ENCODE measurements at regions not wholly inside any gene's neighbourhood (a gene's known extent, or its start where the extent isn't known, plus 50 kb on each side); places are given as distances from the start of the nearest gene placed in this dataset.
"Not testable (repeated sequence)": the region's sequence is repeated elsewhere in the genome, so short reads cannot be mapped to it uniquely, and the experiment has no call there.

GRCh38 chr17:20668316-20668715, 88.8 kb downstream of the CDRT15L2 start:
- not testable (repeated sequence) for H2BK12ac ChIP-seq (ENCODE audit: low read length in 2 of 2); H2BK120ac ChIP-seq (ENCODE audit: low read depth, low read length); H3K23ac ChIP-seq (ENCODE audit: low read length in 2 of 2); H2AK5ac ChIP-seq (ENCODE audit: low read length, severe bottlenecking); H3K27ac ChIP-seq (ENCODE audit: low read length, poor library complexity, severe bottlenecking); H3K4me1 ChIP-seq (ENCODE audit: control insufficient read depth, insufficient read depth, low read depth, low read length); H3K18ac ChIP-seq (ENCODE audit: low read depth in 1 of 2, low read length in 2 of 2); H3K27me3 ChIP-seq (ENCODE audit: control insufficient read depth in 1 of 2, insufficient read depth in 1 of 2, low read length in 2 of 2); H3K36me3 ChIP-seq (ENCODE audit: control insufficient read depth in 1 of 2, insufficient read depth in 2 of 2, low read depth in 1 of 2, low read length in 2 of 2); H3K4me2 ChIP-seq (ENCODE audit: low read length, poor library complexity, severe bottlenecking); H3K14ac ChIP-seq (ENCODE audit: low read length in 2 of 2); DNase-seq; H3K9me3 ChIP-seq (ENCODE audit: control insufficient read depth, low read length); H3K4ac ChIP-seq (ENCODE audit: low read depth in 1 of 2, low read length in 2 of 2); H2BK15ac ChIP-seq (ENCODE audit: low read depth, poor library complexity, severe bottlenecking); H4K8ac ChIP-seq (ENCODE audit: low read length); H3K9ac ChIP-seq (ENCODE audit: low read length); H4K91ac ChIP-seq (ENCODE audit: low read length); H3K4me3 ChIP-seq (ENCODE audit: insufficient read depth in 1 of 2, low read depth in 1 of 2, low read length in 2 of 2); H2BK5ac ChIP-seq (ENCODE audit: low read depth, low read length, poor library complexity, severe bottlenecking); H3K79me1 ChIP-seq (replicated peaks; ENCODE audit: low read length, poor library complexity, severe bottlenecking); H2AFZ ChIP-seq (ENCODE audit: low read depth, low read length)
- no CpG with 5 or more reads among the region's 4 CpGs for WGBS

DNA sequence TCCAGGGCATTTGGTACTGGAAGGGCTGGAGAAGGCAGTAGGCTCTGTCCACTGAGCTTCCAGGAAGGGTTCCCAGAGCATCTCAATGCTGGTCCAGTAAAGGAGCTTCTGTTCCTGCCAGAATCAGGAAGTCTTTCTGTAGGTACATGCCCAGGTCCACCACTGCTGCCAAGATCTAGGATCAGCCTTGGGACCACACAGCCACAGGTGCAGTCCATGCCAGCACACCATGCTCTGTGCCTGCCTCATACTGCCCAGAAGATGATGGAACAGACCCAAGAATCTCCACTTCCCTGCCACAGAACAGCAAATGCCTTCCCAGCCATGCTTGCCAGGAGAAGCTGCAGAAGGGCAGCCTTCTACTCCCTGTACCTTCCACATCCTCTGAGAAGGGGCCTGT, 89.3 kb downstream of the CDRT15L2 start:
- not testable (repeated sequence) for H3K4me1 ChIP-seq (ENCODE audit: control insufficient read depth, insufficient read depth, low read depth, low read length); DNase-seq; H3K4ac ChIP-seq (ENCODE audit: low read depth in 1 of 2, low read length in 2 of 2); H2BK120ac ChIP-seq (ENCODE audit: low read depth, low read length); H3K27me3 ChIP-seq (ENCODE audit: control insufficient read depth in 1 of 2, insufficient read depth in 1 of 2, low read length in 2 of 2); H3K4me3 ChIP-seq (ENCODE audit: insufficient read depth in 1 of 2, low read depth in 1 of 2, low read length in 2 of 2); H2BK15ac ChIP-seq (ENCODE audit: low read depth, poor library complexity, severe bottlenecking); H2AK5ac ChIP-seq (ENCODE audit: low read length, severe bottlenecking); H3K79me1 ChIP-seq (replicated peaks; ENCODE audit: low read length, poor library complexity, severe bottlenecking); H3K14ac ChIP-seq (ENCODE audit: low read length in 2 of 2); H3K9ac ChIP-seq (ENCODE audit: low read length); H2AFZ ChIP-seq (ENCODE audit: low read depth, low read length); H3K18ac ChIP-seq (ENCODE audit: low read depth in 1 of 2, low read length in 2 of 2); H3K4me2 ChIP-seq (ENCODE audit: low read length, poor library complexity, severe bottlenecking); H2BK5ac ChIP-seq (ENCODE audit: low read depth, low read length, poor library complexity, severe bottlenecking); H3K36me3 ChIP-seq (ENCODE audit: control insufficient read depth in 1 of 2, insufficient read depth in 2 of 2, low read depth in 1 of 2, low read length in 2 of 2); H3K23ac ChIP-seq (ENCODE audit: low read length in 2 of 2); H3K9me3 ChIP-seq (ENCODE audit: control insufficient read depth, low read length); H4K8ac ChIP-seq (ENCODE audit: low read length); H4K91ac ChIP-seq (ENCODE audit: low read length); H2BK12ac ChIP-seq (ENCODE audit: low read length in 2 of 2); H3K27ac ChIP-seq (ENCODE audit: low read length, poor library complexity, severe bottlenecking)

- not testable (repeated sequence) for H4K91ac ChIP-seq (ENCODE audit: low read length); H4K8ac ChIP-seq (ENCODE audit: low read length); H2AFZ ChIP-seq (ENCODE audit: low read depth, low read length); DNase-seq; H3K4me1 ChIP-seq (ENCODE audit: control insufficient read depth, insufficient read depth, low read depth, low read length); H2BK120ac ChIP-seq (ENCODE audit: low read depth, low read length); H3K23ac ChIP-seq (ENCODE audit: low read length in 2 of 2); H3K9me3 ChIP-seq (ENCODE audit: control insufficient read depth, low read length); H3K27me3 ChIP-seq (ENCODE audit: control insufficient read depth in 1 of 2, insufficient read depth in 1 of 2, low read length in 2 of 2); H2BK12ac ChIP-seq (ENCODE audit: low read length in 2 of 2); H2AK5ac ChIP-seq (ENCODE audit: low read length, severe bottlenecking); H3K79me1 ChIP-seq (replicated peaks; ENCODE audit: low read length, poor library complexity, severe bottlenecking); H3K4me3 ChIP-seq (ENCODE audit: insufficient read depth in 1 of 2, low read depth in 1 of 2, low read length in 2 of 2); H2BK5ac ChIP-seq (ENCODE audit: low read depth, low read length, poor library complexity, severe bottlenecking); H3K4ac ChIP-seq (ENCODE audit: low read depth in 1 of 2, low read length in 2 of 2); H2BK15ac ChIP-seq (ENCODE audit: low read depth, poor library complexity, severe bottlenecking); H3K9ac ChIP-seq (ENCODE audit: low read length); H3K36me3 ChIP-seq (ENCODE audit: control insufficient read depth in 1 of 2, insufficient read depth in 2 of 2, low read depth in 1 of 2, low read length in 2 of 2); H3K18ac ChIP-seq (ENCODE audit: low read depth in 1 of 2, low read length in 2 of 2); H3K4me2 ChIP-seq (ENCODE audit: low read length, poor library complexity, severe bottlenecking); H3K27ac ChIP-seq (ENCODE audit: low read length, poor library complexity, severe bottlenecking); H3K14ac ChIP-seq (ENCODE audit: low read length in 2 of 2)
- no CpG with 5 or more reads among the region's 3 CpGs for WGBS
These were observed 91.0 kb downstream of the CDRT15L2 start for GRCh38 chr17:20670506-20670905.

- not testable (repeated sequence) for H3K4me2 ChIP-seq (ENCODE audit: low read length, poor library complexity, severe bottlenecking); H3K4me1 ChIP-seq (ENCODE audit: control insufficient read depth, insufficient read depth, low read depth, low read length); H2BK12ac ChIP-seq (ENCODE audit: low read length in 2 of 2); H3K18ac ChIP-seq (ENCODE audit: low read depth in 1 of 2, low read length in 2 of 2); H2AK5ac ChIP-seq (ENCODE audit: low read length, severe bottlenecking); H3K27ac ChIP-seq (ENCODE audit: low read length, poor library complexity, severe bottlenecking); H3K36me3 ChIP-seq (ENCODE audit: control insufficient read depth in 1 of 2, insufficient read depth in 2 of 2, low read depth in 1 of 2, low read length in 2 of 2); H3K9ac ChIP-seq (ENCODE audit: low read length); H4K8ac ChIP-seq (ENCODE audit: low read length); H3K14ac ChIP-seq (ENCODE audit: low read length in 2 of 2); H2BK120ac ChIP-seq (ENCODE audit: low read depth, low read length); H3K9me3 ChIP-seq (ENCODE audit: control insufficient read depth, low read length); H4K91ac ChIP-seq (ENCODE audit: low read length); H3K4ac ChIP-seq (ENCODE audit: low read depth in 1 of 2, low read length in 2 of 2); H2BK5ac ChIP-seq (ENCODE audit: low read depth, low read length, poor library complexity, severe bottlenecking); H2BK15ac ChIP-seq (ENCODE audit: low read depth, poor library complexity, severe bottlenecking); H3K27me3 ChIP-seq (ENCODE audit: control insufficient read depth in 1 of 2, insufficient read depth in 1 of 2, low read length in 2 of 2); H3K4me3 ChIP-seq (ENCODE audit: insufficient read depth in 1 of 2, low read depth in 1 of 2, low read length in 2 of 2); H3K23ac ChIP-seq (ENCODE audit: low read length in 2 of 2); H2AFZ ChIP-seq (ENCODE audit: low read depth, low read length); DNase-seq; H3K79me1 ChIP-seq (replicated peaks; ENCODE audit: low read length, poor library complexity, severe bottlenecking)
- 56% methylated on average over 2 of the region's 2 CpGs for WGBS
These were observed 94.8 kb downstream of the CDRT15L2 start for GRCh38 chr17:20674374-20674773.
